Naive B cell (primary cell): ENCODE measurements at regions not wholly inside any gene's neighbourhood (a gene's known extent, or its start where the extent isn't known, plus 50 kb on each side); places are given as distances from the start of the nearest gene placed in this dataset.

Source experiments
- ATAC-seq, 2 donors: fragments of 150-1000 bp; cut with Tn5 transposase; 2 replicates each; pipeline ENCODE4 v1.10.0; 2021; ENCODE audit warnings: low read depth in 2 of 2, mild to moderate bottlenecking in 2 of 2, moderate library complexity in 2 of 2
- DNase-seq: peaks from one replicate; pipeline ENCODE4 v3.0.0; 2022
- H3K27ac Mint-ChIP-seq, 6 donors: one replicate each; pipeline ENCODE4 v1.8.0; 2020 to 2022; ENCODE audit warnings: mild to moderate bottlenecking in 6 of 6, mixed read lengths in 6 of 6, moderate library complexity in 5 of 6, inconsistent platforms in 2 of 6
- H3K27me3 Mint-ChIP-seq, 3 donors: one replicate each; pipeline ENCODE4 v1.8.0; 2021 to 2022; ENCODE audit warnings: mixed read lengths in 3 of 3, mild to moderate bottlenecking in 1 of 3
- H3K36me3 Mint-ChIP-seq, 2 donors: one replicate each; pipeline ENCODE4 v1.8.0; 2020 to 2022; ENCODE audit warnings: mixed read lengths in 2 of 2, inconsistent platforms in 1 of 2, mild to moderate bottlenecking in 1 of 2
- H3K4me1 Mint-ChIP-seq, 3 donors: one replicate each; pipeline ENCODE4 v1.8.0; 2020 to 2022; ENCODE audit warnings: mixed read lengths in 3 of 3, inconsistent platforms in 1 of 3, mild to moderate bottlenecking in 1 of 3, moderate library complexity in 1 of 3
- H3K4me3 Mint-ChIP-seq, 8 donors: one replicate each; pipeline ENCODE4 v1.8.0; 2020 to 2022; ENCODE audit warnings: mild to moderate bottlenecking in 8 of 8, mixed read lengths in 8 of 8, moderate library complexity in 8 of 8, inconsistent platforms in 2 of 8
- H3K9me3 Mint-ChIP-seq, 7 donors: one replicate each; pipeline ENCODE4 v1.8.0; 2020 to 2022; ENCODE audit warnings: mixed read lengths in 7 of 7, mild to moderate bottlenecking in 5 of 7, inconsistent platforms in 2 of 7, moderate library complexity in 1 of 7

DNA sequence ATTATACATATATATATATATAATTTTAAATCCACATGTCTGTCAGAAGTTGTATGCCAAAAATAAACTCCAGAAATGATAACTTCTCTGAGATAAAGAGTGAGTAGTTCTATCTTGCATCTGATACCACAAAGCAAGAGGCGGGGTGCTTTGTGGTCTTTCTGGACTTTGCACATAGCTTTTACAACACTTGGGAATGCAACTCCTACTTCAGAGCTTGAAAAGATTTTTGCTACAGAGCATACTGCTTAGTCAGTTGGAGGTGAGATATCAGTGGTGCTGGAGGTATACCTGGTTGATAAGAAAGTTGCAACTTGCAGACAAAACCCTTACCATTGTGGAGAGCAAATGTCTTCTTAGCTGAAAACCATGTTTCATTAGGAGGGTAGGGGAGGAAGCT is 1384.5 kb upstream of the NUDT12 start:
- DNase-seq, result no peak
- H3K27me3 Mint-ChIP-seq, result no peaks in the 10 kb centered on the region
- peaks cover 2 to 7% (median 5%) of the 10 kb centered on the region in 7 donors for H3K9me3 Mint-ChIP-seq
- no peaks in the 10 kb centered on the region for H3K36me3 Mint-ChIP-seq
- no peak for ATAC-seq
- no peaks in the 10 kb centered on the region for H3K4me1 Mint-ChIP-seq
- H3K4me3 Mint-ChIP-seq, result no peak overlapping the region
- H3K27ac Mint-ChIP-seq, result no peak overlapping the region

DNA sequence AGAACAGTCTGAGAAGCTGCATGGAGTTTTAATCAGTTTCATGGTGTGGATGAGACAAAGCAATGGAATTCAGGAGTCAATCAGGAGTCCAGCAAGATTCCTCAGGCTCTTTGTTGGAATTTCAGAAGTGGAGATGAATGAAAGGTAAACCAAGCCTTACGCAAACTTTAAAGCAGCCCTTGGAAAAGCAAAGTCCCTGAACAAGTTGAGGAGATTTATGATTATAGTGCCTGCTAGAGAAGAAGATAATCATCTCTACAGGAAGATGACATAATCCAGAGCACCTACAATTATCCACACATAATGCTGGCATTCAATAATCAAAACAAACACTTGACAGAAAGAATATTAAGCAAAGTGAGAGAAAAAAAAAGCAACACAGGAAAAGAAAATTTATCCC is 1380.1 kb upstream of the NUDT12 start:
- ATAC-seq (no peak), DNase-seq (no peak)
- no peak overlapping the region for H3K27ac Mint-ChIP-seq
- no peak overlapping the region for H3K4me3 Mint-ChIP-seq
- no peaks in the 10 kb centered on the region for H3K27me3 Mint-ChIP-seq
- peaks cover 0 to 8% (median 3%) of the 10 kb centered on the region in 7 donors for H3K9me3 Mint-ChIP-seq
- H3K36me3 Mint-ChIP-seq, result no peaks in the 10 kb centered on the region
- no peaks in the 10 kb centered on the region for H3K4me1 Mint-ChIP-seq

DNA sequence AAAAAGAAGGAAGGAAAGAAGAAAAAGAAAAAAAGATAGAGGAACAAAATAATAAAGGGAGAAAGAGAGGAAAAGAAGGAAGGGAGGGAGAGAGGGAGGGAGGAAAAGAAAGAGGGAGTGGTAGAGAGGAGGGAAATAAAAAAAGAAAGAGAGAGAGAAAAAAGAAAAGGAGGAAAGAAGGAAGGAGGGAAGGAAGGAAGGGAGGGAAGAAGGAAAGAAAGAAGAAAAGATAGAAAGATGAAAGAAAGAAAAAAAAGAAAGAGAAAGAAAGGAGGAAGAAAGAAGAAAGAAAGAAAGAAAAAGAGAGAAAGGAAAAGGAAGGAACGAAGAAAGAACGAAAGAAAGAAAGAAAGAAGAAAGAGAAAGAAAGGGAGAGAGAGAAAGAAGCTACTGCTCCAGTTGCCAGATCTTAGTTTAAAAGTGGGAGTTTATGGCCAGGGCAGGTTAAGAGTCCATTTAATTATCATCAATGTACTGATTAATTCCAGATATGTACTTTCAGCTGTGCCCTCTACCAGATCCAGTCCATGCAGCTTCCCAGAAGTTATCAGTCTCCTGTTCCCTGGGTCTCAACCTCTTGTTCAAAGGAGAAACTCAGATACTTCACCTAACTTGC is 1378.5 kb upstream of the NUDT12 start:
- Mint-ChIP-seq H3K4me3 (no peak overlapping the region), H3K36me3 (no peaks in the 10 kb centered on the region), H3K27me3 (no peaks in the 10 kb centered on the region), H3K9me3 (peaks cover 0 to 8% (median 2%) of the 10 kb centered on the region in 7 donors), H3K4me1 (no peaks in the 10 kb centered on the region), H3K27ac (no peak overlapping the region)
- no peak for DNase-seq
- ATAC-seq, result no peak

GRCh38 chr5:104937598-104937997 is 1375.0 kb upstream of the NUDT12 start:
- ATAC-seq (no peak), DNase-seq (no peak)
- no peak overlapping the region for H3K4me3 Mint-ChIP-seq
- no peaks in the 10 kb centered on the region for H3K27me3 Mint-ChIP-seq
- no peak overlapping the region for H3K27ac Mint-ChIP-seq
- no peaks in the 10 kb centered on the region for H3K36me3 Mint-ChIP-seq
- H3K9me3 Mint-ChIP-seq, result peaks cover 0 to 6% (median 2%) of the 10 kb centered on the region in 7 donors
- no peaks in the 10 kb centered on the region for H3K4me1 Mint-ChIP-seq

DNA sequence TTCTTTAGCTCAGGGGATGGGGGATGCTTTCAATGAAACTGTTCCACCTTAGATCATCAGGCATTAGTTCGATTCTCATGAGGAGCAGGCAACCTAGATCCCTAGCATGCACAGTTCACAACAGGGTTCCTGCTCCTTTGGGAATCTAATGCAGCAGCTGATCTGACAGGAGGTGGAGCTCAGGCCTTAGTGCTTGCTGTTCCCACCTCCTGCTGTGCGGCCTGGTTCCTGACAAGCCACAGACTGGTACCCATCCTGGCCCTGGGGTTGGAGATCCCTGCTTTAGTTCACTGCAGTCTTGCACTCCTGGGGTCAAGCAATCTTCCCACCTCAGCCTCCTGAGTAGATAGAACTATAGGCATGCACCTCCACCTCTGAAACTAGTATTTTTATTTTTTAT is 1369.8 kb upstream of the NUDT12 start:
- Mint-ChIP-seq H3K36me3 (no peaks in the 10 kb centered on the region), H3K27ac (no peak overlapping the region), H3K27me3 (no peaks in the 10 kb centered on the region)

DNA sequence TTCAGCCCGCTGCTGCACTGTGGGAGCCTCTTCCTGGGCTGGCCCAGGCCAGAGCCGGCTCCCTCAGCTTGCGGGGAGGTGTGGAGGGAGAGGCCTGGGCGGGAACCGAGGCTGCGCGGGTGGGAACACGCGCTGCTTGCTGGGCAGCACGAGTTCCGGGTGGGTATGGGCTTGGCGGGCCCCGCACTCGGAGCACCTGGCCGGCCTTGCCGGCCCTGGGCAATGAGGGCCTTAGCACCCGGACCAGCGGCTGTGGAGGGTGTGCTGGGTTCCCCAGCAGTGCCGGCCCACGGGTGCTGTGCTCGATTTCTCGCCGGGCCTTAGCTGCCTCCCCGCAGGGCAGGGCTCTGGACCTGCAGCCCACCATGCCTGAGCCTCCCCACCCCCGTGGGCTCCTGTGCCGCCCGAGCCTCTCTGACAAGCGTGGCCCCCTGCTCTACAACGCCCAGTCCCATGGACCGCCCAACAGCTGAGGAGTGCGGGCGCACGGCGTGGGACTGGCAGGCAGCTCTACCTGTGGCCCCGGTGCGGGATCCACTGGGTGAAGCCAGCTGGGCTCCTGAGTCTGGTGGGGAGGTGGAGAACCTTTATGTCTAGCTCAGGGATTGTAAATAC is 1366.4 kb upstream of the NUDT12 start:
- H3K27ac Mint-ChIP-seq, result no peak overlapping the region
- no peaks in the 10 kb centered on the region for H3K27me3 Mint-ChIP-seq
- ATAC-seq (no peak), DNase-seq (no peak)
- no peaks in the 10 kb centered on the region for H3K4me1 Mint-ChIP-seq
- H3K4me3 Mint-ChIP-seq, result no peak overlapping the region
- no peaks in the 10 kb centered on the region for H3K36me3 Mint-ChIP-seq
- H3K9me3 Mint-ChIP-seq, result peaks cover 1 to 6% (median 5%) of the 10 kb centered on the region in 7 donors

More for the DNA sequence above, 1369.8 kb upstream of the NUDT12 start:
- no peaks in the 10 kb centered on the region for H3K4me1 Mint-ChIP-seq
- peak overlapping the region in 1 of 8 donors; percentile 63 for H3K4me3 Mint-ChIP-seq
- no peak for ATAC-seq
- no peak for DNase-seq
- peaks cover 0 to 5% (median under 1%) of the 10 kb centered on the region in 7 donors for H3K9me3 Mint-ChIP-seq

GRCh38 chr5:104915226-104915625 is 1352.6 kb upstream of the NUDT12 start:
- Mint-ChIP-seq H3K36me3 (no peaks in the 10 kb centered on the region), H3K4me3 (no peak overlapping the region), H3K4me1 (no peaks in the 10 kb centered on the region), H3K27ac (no peak overlapping the region), H3K9me3 (peaks cover 0 to 4% (median 0%) of the 10 kb centered on the region in 7 donors), H3K27me3 (no peaks in the 10 kb centered on the region)
- DNase-seq (no peak), ATAC-seq (no peak)

- no peak overlapping the region for H3K4me3 Mint-ChIP-seq
- peaks cover 0 to 3% (median 0%) of the 10 kb centered on the region in 7 donors for H3K9me3 Mint-ChIP-seq
- H3K4me1 Mint-ChIP-seq, result no peaks in the 10 kb centered on the region
- ATAC-seq, result no peak
- DNase-seq, result no peak
- no peak overlapping the region for H3K27ac Mint-ChIP-seq
- H3K27me3 Mint-ChIP-seq, result no peaks in the 10 kb centered on the region
- H3K36me3 Mint-ChIP-seq, result no peaks in the 10 kb centered on the region
These were observed 1352.0 kb upstream of the NUDT12 start for GRCh38 chr5:104914536-104915070.

GRCh38 chr5:104913841-104914281 is 1351.3 kb upstream of the NUDT12 start:
- peaks cover 0 to 3% (median 0%) of the 10 kb centered on the region in 7 donors for H3K9me3 Mint-ChIP-seq
- no peaks in the 10 kb centered on the region for H3K36me3 Mint-ChIP-seq
- ATAC-seq, result no peak
- H3K4me1 Mint-ChIP-seq, result no peaks in the 10 kb centered on the region
- H3K4me3 Mint-ChIP-seq, result no peak overlapping the region
- no peak overlapping the region for H3K27ac Mint-ChIP-seq
- no peak for DNase-seq
- H3K27me3 Mint-ChIP-seq, result no peaks in the 10 kb centered on the region

GRCh38 chr5:104909803-104910202 is 1347.2 kb upstream of the NUDT12 start:
- Mint-ChIP-seq H3K4me1 (no peaks in the 10 kb centered on the region), H3K27ac (no peak overlapping the region), H3K9me3 (peaks cover 0 to 5% (median 0%) of the 10 kb centered on the region in 7 donors), H3K36me3 (no peaks in the 10 kb centered on the region), H3K4me3 (no peak overlapping the region), H3K27me3 (no peaks in the 10 kb centered on the region)
- no peak for DNase-seq
- ATAC-seq, result no peak

DNA sequence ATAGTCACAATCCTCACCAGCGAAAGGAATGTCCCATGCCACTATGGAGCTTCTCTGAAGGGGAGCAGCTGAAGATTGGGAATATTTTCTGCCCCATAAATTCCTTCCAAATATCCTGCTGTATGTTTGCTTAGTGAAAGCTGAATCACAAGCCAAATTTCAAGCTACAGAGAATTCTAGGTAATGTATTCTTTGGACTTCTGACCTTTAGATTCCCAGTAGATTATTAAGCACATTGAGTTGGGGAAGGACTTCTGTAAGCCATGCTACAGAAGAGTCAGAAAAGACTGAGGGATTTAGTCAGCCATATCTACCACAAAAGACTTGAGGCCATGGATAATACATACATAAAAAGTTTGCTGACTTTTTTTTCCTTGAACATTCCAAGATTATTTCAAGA is 1342.0 kb upstream of the NUDT12 start:
- ATAC-seq, result no peak
- peaks cover 0 to 5% (median 0%) of the 10 kb centered on the region in 7 donors for H3K9me3 Mint-ChIP-seq
- no peak for DNase-seq
- no peaks in the 10 kb centered on the region for H3K36me3 Mint-ChIP-seq
- no peaks in the 10 kb centered on the region for H3K27me3 Mint-ChIP-seq
- no peak overlapping the region for H3K27ac Mint-ChIP-seq
- no peak overlapping the region for H3K4me3 Mint-ChIP-seq
- H3K4me1 Mint-ChIP-seq, result no peaks in the 10 kb centered on the region

DNA sequence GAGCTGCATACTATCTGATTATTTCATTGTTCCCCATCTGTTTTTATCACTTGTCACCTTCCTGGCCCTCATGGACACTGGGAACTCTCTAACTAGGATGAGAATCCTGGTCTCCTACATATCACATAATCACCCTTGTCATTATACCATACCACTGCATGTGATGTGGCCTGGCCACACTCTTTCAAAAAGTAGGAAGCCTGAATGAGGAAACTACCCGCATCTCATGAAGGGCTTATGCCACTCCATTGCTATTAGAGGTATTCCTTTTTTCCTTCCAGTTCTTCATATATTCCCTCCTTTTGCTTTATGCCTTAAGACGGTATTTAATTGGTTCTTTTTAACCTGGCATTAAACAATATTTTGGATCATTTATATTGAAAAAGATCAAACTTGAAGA is 1341.4 kb upstream of the NUDT12 start:
- no peaks in the 10 kb centered on the region for H3K4me1 Mint-ChIP-seq
- H3K9me3 Mint-ChIP-seq, result peaks cover 0 to 5% (median 2%) of the 10 kb centered on the region in 7 donors
- H3K27me3 Mint-ChIP-seq, result no peaks in the 10 kb centered on the region
- ATAC-seq, result no peak
- H3K4me3 Mint-ChIP-seq, result no peak overlapping the region
- DNase-seq, result no peak
- H3K36me3 Mint-ChIP-seq, result no peaks in the 10 kb centered on the region
- no peak overlapping the region for H3K27ac Mint-ChIP-seq

DNA sequence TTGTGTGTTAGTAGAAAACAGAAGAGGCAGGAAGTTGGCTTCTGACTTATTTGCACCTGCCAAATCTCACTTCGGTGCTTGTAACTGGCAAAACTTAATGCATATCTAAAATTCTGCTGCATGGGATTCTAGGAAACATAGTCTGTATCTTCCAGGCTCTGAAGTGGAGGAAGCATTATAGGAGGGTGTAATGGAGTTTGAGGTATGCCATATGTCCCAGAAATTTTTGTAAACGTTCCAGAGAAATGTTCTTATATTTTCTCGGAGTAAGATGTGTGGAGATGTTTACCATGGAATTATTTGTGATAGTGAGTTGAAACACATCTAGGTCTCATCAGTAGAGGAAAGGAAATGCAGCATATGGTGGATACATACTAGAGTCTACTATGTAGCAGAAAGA is 1329.0 kb upstream of the NUDT12 start:
- H3K9me3 Mint-ChIP-seq, result peaks cover 0 to 8% (median 2%) of the 10 kb centered on the region in 7 donors
- no peaks in the 10 kb centered on the region for H3K4me1 Mint-ChIP-seq
- no peaks in the 10 kb centered on the region for H3K36me3 Mint-ChIP-seq
- ATAC-seq, result no peak
- DNase-seq, result no peak
- no peak overlapping the region for H3K4me3 Mint-ChIP-seq
- no peak overlapping the region for H3K27ac Mint-ChIP-seq
- no peaks in the 10 kb centered on the region for H3K27me3 Mint-ChIP-seq

- ATAC-seq (no peak), DNase-seq (no peak)
- Mint-ChIP-seq H3K4me1 (no peaks in the 10 kb centered on the region), H3K9me3 (peaks cover 0 to 11% (median 3%) of the 10 kb centered on the region in 7 donors), H3K36me3 (no peaks in the 10 kb centered on the region), H3K27ac (no peak overlapping the region), H3K27me3 (no peaks in the 10 kb centered on the region), H3K4me3 (no peak overlapping the region)
These were observed 1328.2 kb upstream of the NUDT12 start for GRCh38 chr5:104890767-104891166.
